ENCODE measurements at regions not wholly inside any gene's neighbourhood (a gene's known extent, or its start where the extent isn't known, plus 50 kb on each side); places are given as distances from the start of the nearest gene placed in this dataset.

DNA sequence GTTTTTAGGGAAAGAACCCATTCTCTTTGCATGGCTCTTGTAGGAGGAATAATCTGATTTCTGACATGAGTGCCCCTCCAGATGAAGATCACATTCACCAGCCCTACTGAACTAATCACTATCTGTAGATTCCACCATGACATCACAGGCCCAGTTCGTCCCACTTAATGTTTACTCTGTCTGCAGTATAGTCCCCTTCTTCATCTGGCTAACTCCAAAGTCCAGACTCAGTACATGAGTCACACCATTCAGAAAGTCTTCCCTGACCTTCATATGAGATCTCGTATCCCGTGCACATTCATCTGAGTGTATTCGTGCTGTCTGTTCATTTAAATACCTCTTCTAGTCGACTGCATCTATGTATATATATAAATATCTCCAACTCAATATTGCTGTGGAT, 366.5 kb upstream of the AKR1E2 start:
- CTCF ChIA-PET: interaction anchor here (0.6 kb wide), 1 partner anchor 11 kb away, joined by 3 read pairs; no protein-coding TSS in a partner anchor
- POLR2A ChIA-PET: no interaction called here
- intact Hi-C loops (cut with micrococcal nuclease): no loop called here

DNA sequence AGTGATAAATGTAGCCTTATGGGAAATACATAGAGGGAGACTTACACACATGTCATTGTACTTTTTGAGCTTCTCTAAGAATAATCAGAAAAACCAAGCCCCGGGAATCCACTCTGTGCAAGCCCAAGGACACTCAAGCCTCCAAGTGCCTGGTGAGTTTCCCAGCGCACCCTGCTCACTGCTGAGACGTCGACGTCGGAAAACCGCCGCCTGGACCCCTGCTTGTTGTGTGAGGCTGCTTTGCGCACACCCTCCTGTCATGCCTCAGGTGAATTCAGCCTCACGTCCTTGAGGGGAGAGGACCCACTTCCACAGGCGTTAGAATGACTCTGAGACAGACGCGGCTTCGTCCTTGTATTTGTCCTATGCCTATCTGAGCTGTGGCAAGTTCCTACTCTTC, 368.4 kb upstream of the AKR1E2 start:
- CTCF ChIA-PET: no interaction called here
- intact Hi-C loops (cut with micrococcal nuclease): no loop called here
- Mint-ChIP-seq H3K27ac (ENCODE audit: low read depth, unreplicated experiment) (no peak overlapping the region), H3K36me3 (ENCODE audit: insufficient read depth, unreplicated experiment) (no peaks in the 10 kb centered on the region), H3K4me1 (ENCODE audit: insufficient read depth, unreplicated experiment) (no peaks in the 10 kb centered on the region), H3K4me3 (ENCODE audit: unreplicated experiment) (no peak overlapping the region), H3K9me3 (ENCODE audit: unreplicated experiment) (no peaks in the 10 kb centered on the region), H3K27me3 (ENCODE audit: insufficient read depth, unreplicated experiment) (no peaks in the 10 kb centered on the region)
- TF ChIP-seq CTCF (IDR thresholded peaks at IDR 0.05; ENCODE audit: unreplicated experiment): no peak
- POLR2A ChIA-PET: no interaction called here
- no TSS peak for BruUV-seq (replicated peaks)
- DNase-seq (ENCODE audit: unreplicated experiment): no peak

More for the DNA sequence above, 366.5 kb upstream of the AKR1E2 start:
- H3K9me3 Mint-ChIP-seq (ENCODE audit: unreplicated experiment): no peaks in the 10 kb centered on the region
- no peaks in the 10 kb centered on the region for H3K27me3 Mint-ChIP-seq (ENCODE audit: insufficient read depth, unreplicated experiment)
- H3K27ac Mint-ChIP-seq (ENCODE audit: low read depth, unreplicated experiment): no peak overlapping the region
- H3K36me3 Mint-ChIP-seq (ENCODE audit: insufficient read depth, unreplicated experiment): no peaks in the 10 kb centered on the region
- BruUV-seq (replicated peaks): no TSS peak
- TF ChIP-seq CTCF (IDR thresholded peaks at IDR 0.05; ENCODE audit: unreplicated experiment): no peak
- DNase-seq (ENCODE audit: unreplicated experiment): no peak
- H3K4me3 Mint-ChIP-seq (ENCODE audit: unreplicated experiment): no peak overlapping the region
- H3K4me1 Mint-ChIP-seq (ENCODE audit: insufficient read depth, unreplicated experiment): no peaks in the 10 kb centered on the region

DNA sequence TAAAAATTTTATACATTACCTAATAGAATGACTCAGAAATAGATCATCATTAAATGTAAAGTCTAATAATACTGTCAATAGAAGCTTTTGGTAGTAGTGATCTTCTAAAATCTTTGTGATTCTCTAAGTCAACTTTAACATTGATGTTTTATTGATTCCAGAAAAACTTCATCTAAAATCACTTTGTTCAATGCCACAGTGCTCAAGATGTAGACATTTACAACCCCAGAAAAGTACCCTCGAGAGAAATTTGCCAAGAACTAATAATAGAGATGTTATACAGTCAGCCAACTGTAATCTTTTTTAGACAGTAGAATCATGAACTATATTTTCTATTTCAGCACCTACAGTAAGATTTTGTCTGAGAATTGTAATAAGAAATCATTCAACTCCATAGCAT, 369.2 kb upstream of the AKR1E2 start:
- BruUV-seq (replicated peaks): no TSS peak
- ChIA-PET POLR2A (no interaction called here), CTCF (no interaction called here)
- Mint-ChIP-seq H3K27me3 (ENCODE audit: insufficient read depth, unreplicated experiment) (no peaks in the 10 kb centered on the region), H3K4me3 (ENCODE audit: unreplicated experiment) (no peak overlapping the region), H3K27ac (ENCODE audit: low read depth, unreplicated experiment) (no peak overlapping the region), H3K4me1 (ENCODE audit: insufficient read depth, unreplicated experiment) (no peaks in the 10 kb centered on the region), H3K9me3 (ENCODE audit: unreplicated experiment) (no peaks in the 10 kb centered on the region), H3K36me3 (ENCODE audit: insufficient read depth, unreplicated experiment) (no peaks in the 10 kb centered on the region)
- TF ChIP-seq CTCF (IDR thresholded peaks at IDR 0.05; ENCODE audit: unreplicated experiment): no peak
- DNase-seq (ENCODE audit: unreplicated experiment): no peak
- intact Hi-C loops (cut with micrococcal nuclease): no loop called here

DNA sequence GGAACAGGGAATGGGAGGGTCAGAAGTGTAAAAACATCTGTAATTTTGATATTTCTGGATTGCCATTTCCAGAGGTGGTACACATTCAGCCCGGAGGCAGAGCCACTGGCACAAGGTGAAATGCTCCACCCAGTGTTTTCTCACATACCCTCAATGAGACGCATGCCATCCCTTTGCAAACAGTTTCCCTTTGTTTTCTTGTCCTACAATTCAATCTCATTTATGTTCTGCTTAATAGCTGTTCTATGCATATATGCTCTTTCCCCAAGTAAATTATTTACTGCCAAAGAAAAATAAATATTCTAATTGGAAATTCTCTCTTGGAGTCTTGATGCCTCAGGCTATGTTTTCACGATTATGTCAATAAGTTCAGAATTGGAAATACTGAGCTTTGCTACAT, 369.7 kb upstream of the AKR1E2 start:
- CTCF ChIA-PET: no interaction called here
- no peak overlapping the region for H3K27ac Mint-ChIP-seq (ENCODE audit: low read depth, unreplicated experiment)
- no peak for DNase-seq (ENCODE audit: unreplicated experiment)
- peaks cover under 1% of the 10 kb centered on the region for H3K4me1 Mint-ChIP-seq (ENCODE audit: insufficient read depth, unreplicated experiment)
- no peak overlapping the region for H3K4me3 Mint-ChIP-seq (ENCODE audit: unreplicated experiment)
- H3K9me3 Mint-ChIP-seq (ENCODE audit: unreplicated experiment): no peaks in the 10 kb centered on the region
- POLR2A ChIA-PET: no interaction called here
- H3K36me3 Mint-ChIP-seq (ENCODE audit: insufficient read depth, unreplicated experiment): no peaks in the 10 kb centered on the region
- TF ChIP-seq CTCF (IDR thresholded peaks at IDR 0.05; ENCODE audit: unreplicated experiment): no peak
- intact Hi-C loops (cut with micrococcal nuclease): no loop called here
- no TSS peak for BruUV-seq (replicated peaks)
- H3K27me3 Mint-ChIP-seq (ENCODE audit: insufficient read depth, unreplicated experiment): no peaks in the 10 kb centered on the region
